SJCRH30 (cell line): ENCODE measurements at regions not wholly inside any gene's neighbourhood (a gene's known extent, or its start where the extent isn't known, plus 50 kb on each side); places are given as distances from the start of the nearest gene placed in this dataset.
A peak's percentile ranks its signal among the peaks of the same experiment; 100 is the strongest.
"Not testable (repeated sequence)": the region's sequence is repeated elsewhere in the genome, so short reads cannot be mapped to it uniquely, and the experiment has no call there.

Source experiments
- DNase-seq, 2 experiments: peaks; one replicate each; pipeline ENCODE4 v3.0.0-alpha.2; 2015 to 2020
- H3K27ac ChIP-seq: fragments of 250-450 bp; sonication (Bioruptor Pico); 2 replicates; pipeline ENCODE4 v1.5.1; 2020; ENCODE audit warnings: mild to moderate bottlenecking, moderate library complexity
- H3K27me3 ChIP-seq: fragments of 250-450 bp; sonication (Bioruptor Pico); 2 replicates; pipeline ENCODE4 v1.5.1; 2020; ENCODE audit warnings: mild to moderate bottlenecking, moderate library complexity
- H3K36me3 ChIP-seq: fragments of 250-450 bp; sonication (Bioruptor Pico); 2 replicates; pipeline ENCODE4 v1.5.1; 2020; ENCODE audit warnings: mild to moderate bottlenecking, moderate library complexity
- H3K4me1 ChIP-seq: fragments of 250-450 bp; sonication (Bioruptor Pico); 2 replicates; pipeline ENCODE4 v1.5.1; 2020; ENCODE audit warnings: mild to moderate bottlenecking, moderate library complexity
- H3K4me3 ChIP-seq: fragments of 250-450 bp; sonication (Bioruptor Pico); 2 replicates; pipeline ENCODE4 v1.5.1; 2020; ENCODE audit warnings: mild to moderate bottlenecking, moderate library complexity
- H3K9me3 ChIP-seq: fragments of 250-450 bp; sonication (Bioruptor Pico); replicated peaks from 2 replicates; pipeline ENCODE4 v1.5.1; 2020; ENCODE audit warnings: mild to moderate bottlenecking, moderate library complexity

DNA sequence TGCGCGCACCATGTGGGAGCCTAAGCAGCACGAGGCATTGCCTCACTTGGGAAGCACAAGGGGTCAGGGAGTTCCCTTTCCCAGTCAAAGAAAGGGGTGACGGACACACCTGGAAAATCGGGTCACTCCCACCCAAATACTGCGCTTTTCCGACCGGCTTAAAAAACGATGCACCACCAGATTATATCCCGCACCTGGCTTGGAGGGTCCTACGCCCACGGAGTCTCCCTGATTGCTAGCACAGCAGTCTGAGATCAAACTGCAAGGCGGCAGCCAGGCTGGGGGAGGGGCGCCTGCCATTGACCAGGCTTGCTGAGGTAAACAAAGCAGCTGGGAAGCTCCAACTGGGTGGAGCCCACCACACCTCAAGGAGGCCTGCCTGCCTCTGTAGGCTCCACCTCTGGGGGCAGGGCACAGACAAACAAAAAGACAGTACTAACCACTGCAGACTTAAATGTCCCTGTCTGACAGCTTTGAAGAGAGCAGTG is 627.7 kb upstream of the VRK2 start:
- not testable (repeated sequence) for DNase-seq

GRCh38 chr2:57429831-57430230 is 616.8 kb upstream of the VRK2 start:
- DNase-seq: no peak
- H3K27me3 ChIP-seq: 0 out of 2 replicates have a peak, but pooled peaks cover 4% of the 10 kb centered on the region

More for the DNA sequence above, 627.7 kb upstream of the VRK2 start:
- H3K4me3 ChIP-seq, H3K27me3 ChIP-seq, H3K4me1 ChIP-seq, H3K9me3 ChIP-seq, H3K27ac ChIP-seq, H3K36me3 ChIP-seq: not testable (repeated sequence)

DNA sequence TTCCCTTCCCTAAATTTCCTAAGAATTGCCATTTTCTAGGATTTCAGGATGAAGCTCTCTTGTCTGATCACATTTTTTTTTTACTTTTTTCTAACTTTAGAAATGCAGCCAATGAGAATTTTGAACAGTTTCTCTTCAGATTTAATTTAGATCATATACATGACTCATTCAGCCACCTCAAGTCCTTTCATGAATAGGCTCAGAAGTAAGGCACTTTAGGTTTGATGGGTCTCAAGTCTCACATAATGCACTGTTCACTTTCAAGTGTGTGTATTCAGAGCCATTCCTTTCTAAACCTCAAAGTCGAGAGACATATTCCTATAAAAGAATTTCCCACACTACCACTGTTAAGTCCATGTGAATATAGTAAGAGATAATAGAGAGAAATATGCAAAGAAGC is 614.1 kb upstream of the VRK2 start:
- no peak overlapping the region for H3K4me3 ChIP-seq
- no peaks in the 10 kb centered on the region for H3K36me3 ChIP-seq
- 0 out of 2 replicates have a peak, but pooled peaks cover 4% of the 10 kb centered on the region for H3K27me3 ChIP-seq
- no peak overlapping the region for H3K27ac ChIP-seq
- H3K4me1 ChIP-seq: no peaks in the 10 kb centered on the region
- DNase-seq: no peak
- H3K9me3 ChIP-seq: no peaks in the 10 kb centered on the region

More at GRCh38 chr2:57429831-57430230, 616.8 kb upstream of the VRK2 start:
- Histone ChIP-seq H3K9me3 (no peaks in the 10 kb centered on the region), H3K4me1 (no peaks in the 10 kb centered on the region), H3K27ac (no peak overlapping the region), H3K4me3 (no peak overlapping the region), H3K36me3 (no peaks in the 10 kb centered on the region)

GRCh38 chr2:57434441-57434840 is 612.2 kb upstream of the VRK2 start:
- Histone ChIP-seq H3K4me1 (no peaks in the 10 kb centered on the region), H3K4me3 (no peak overlapping the region), H3K36me3 (no peaks in the 10 kb centered on the region), H3K27ac (no peak overlapping the region), H3K9me3 (no peaks in the 10 kb centered on the region), H3K27me3 (0 out of 2 replicates have a peak, but pooled peaks cover 4% of the 10 kb centered on the region)
- no peak for DNase-seq

DNA sequence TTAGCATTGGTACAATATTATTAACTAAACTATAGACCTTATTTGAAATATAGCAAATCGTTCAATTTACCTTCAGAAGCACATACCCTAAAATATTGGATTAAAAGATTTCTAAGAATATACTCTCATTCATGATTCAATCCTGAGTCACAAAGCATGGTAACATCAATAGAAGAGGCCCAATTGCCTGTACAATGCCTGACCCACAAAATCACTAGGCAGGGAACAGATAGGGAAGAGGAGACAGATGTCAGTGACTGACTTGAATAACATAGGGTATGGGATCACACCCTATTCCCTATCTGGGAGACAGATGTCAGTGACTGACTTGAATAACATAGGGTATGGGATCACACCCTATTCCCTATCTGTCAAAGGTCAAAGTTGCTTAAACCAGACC is 611.6 kb upstream of the VRK2 start:
- Histone ChIP-seq H3K27me3 (0 out of 2 replicates have a peak, but pooled peaks cover 4% of the 10 kb centered on the region), H3K4me3 (no peak overlapping the region), H3K9me3 (no peaks in the 10 kb centered on the region), H3K4me1 (no peaks in the 10 kb centered on the region), H3K27ac (no peak overlapping the region), H3K36me3 (no peaks in the 10 kb centered on the region)
- DNase-seq: no peak

DNA sequence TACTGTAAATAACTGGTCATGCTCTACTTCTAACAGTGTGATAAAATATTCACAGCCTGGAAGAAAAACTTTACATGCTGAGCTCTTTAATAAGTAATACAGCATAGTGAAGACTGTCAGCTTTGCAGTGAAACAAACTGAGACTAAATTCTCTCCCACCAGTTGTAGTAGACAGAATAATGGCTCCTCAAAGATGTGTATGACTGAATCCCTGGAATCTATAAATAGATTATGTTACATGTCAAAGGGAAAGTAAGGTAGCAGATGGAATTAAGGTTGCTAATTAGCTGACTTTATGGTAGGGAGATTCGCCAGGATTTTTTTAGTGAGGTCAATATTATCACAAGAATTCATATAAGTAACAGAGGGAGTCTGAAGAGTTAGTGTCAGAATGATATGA is 609.5 kb upstream of the VRK2 start:
- Histone ChIP-seq H3K27me3 (0 out of 2 replicates have a peak, but pooled peaks cover 1% of the 10 kb centered on the region), H3K9me3 (no peaks in the 10 kb centered on the region), H3K36me3 (no peaks in the 10 kb centered on the region)

GRCh38 chr2:57440437-57440836 is 606.2 kb upstream of the VRK2 start:
- H3K4me1 ChIP-seq: no peaks in the 10 kb centered on the region
- H3K36me3 ChIP-seq: no peaks in the 10 kb centered on the region
- no peaks in the 10 kb centered on the region for H3K27me3 ChIP-seq
- H3K9me3 ChIP-seq: no peaks in the 10 kb centered on the region
- no peak for DNase-seq
- H3K4me3 ChIP-seq: no peak overlapping the region
- no peak overlapping the region for H3K27ac ChIP-seq

More for the DNA sequence above, 609.5 kb upstream of the VRK2 start:
- Histone ChIP-seq H3K4me1 (no peaks in the 10 kb centered on the region), H3K27ac (no peak overlapping the region), H3K4me3 (no peak overlapping the region)
- DNase-seq: no peak

DNA sequence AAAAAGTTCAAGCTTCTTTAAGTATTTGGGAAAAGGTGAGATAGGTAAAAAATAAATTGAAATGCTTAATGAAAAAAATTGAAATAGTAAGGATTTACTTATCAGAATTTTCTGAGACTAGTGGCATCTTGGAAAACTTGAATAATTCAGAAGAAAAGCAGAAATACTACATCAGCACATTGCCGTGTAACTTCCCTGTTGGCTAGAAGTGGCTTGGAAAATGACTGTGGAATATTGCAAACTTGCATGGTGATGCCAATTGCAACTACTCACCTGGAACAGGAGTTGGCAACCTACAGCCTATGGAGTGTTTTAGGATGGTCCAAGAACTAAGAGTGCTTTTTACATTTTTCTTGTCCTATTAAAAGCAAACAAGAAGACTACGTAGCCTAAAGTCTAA is 603.5 kb upstream of the VRK2 start:
- Histone ChIP-seq H3K27me3 (no peaks in the 10 kb centered on the region), H3K9me3 (no peaks in the 10 kb centered on the region), H3K4me3 (no peak overlapping the region), H3K27ac (no peak overlapping the region), H3K36me3 (no peaks in the 10 kb centered on the region), H3K4me1 (no peaks in the 10 kb centered on the region)
- no peak for DNase-seq

- Histone ChIP-seq H3K4me3 (no peak overlapping the region), H3K4me1 (no peaks in the 10 kb centered on the region), H3K36me3 (no peaks in the 10 kb centered on the region), H3K27ac (no peak overlapping the region), H3K27me3 (no peaks in the 10 kb centered on the region), H3K9me3 (no peaks in the 10 kb centered on the region)
- DNase-seq: no peak
Observed at GRCh38 chr2:57443973-57444521, 602.6 kb upstream of the VRK2 start.

DNA sequence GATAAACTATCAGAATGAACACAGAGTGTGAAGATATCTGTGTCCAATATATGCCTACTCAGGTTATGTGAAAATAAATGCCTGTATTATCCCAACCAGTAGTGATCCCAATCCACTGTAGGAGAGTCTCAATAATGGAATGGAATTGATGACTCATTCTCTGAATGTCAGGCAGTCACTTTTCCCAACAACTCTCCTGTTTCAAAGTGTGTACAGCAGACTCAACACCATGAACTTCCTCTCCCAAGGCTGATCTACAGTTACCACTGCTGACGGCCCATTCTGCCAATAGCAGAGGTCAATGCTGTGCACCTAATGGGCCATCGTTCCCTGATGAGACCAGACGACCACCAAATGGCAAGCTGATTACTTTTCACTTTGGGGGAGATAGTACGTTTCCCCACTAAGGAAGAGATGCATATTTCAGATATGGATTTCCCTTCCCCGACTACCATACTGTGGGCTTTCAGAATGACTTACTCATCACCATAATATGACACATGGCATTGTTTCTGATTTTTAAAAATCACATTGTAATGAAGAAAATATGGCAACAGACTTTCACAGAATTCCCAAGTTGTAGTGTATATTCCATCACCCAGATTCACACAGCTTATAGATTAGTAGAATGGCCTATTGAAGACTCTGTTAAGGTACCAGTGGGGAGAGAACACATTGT is 601.7 kb upstream of the VRK2 start:
- DNase-seq: no peak
- Histone ChIP-seq H3K27ac (no peak overlapping the region), H3K36me3 (no peaks in the 10 kb centered on the region), H3K27me3 (no peaks in the 10 kb centered on the region), H3K4me3 (no peak overlapping the region), H3K4me1 (no peaks in the 10 kb centered on the region), H3K9me3 (no peaks in the 10 kb centered on the region)

DNA sequence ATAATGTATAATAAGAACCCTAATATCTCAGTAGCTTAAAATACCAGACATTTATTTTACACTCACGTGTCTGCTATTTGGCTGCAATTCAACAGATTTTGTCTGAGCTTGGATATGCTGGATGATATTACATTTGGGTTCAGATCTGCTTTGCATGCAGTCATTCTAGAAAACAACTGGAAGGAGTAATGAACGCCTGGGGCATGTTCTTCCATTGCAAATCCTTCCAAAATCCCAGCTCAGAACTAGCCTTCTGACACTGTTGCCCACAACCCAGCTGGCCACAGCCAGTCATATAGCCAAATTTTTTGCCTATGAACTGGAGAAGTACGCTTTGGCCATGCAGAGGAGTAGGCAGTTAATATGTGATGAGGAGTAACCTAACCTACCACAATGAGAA is 597.8 kb upstream of the VRK2 start:
- no peaks in the 10 kb centered on the region for H3K36me3 ChIP-seq
- H3K27ac ChIP-seq: no peak overlapping the region
- H3K9me3 ChIP-seq: no peaks in the 10 kb centered on the region
- H3K27me3 ChIP-seq: no peaks in the 10 kb centered on the region
- peak; percentile 37 to 67 for DNase-seq
- no peak overlapping the region for H3K4me3 ChIP-seq
- no peaks in the 10 kb centered on the region for H3K4me1 ChIP-seq

DNA sequence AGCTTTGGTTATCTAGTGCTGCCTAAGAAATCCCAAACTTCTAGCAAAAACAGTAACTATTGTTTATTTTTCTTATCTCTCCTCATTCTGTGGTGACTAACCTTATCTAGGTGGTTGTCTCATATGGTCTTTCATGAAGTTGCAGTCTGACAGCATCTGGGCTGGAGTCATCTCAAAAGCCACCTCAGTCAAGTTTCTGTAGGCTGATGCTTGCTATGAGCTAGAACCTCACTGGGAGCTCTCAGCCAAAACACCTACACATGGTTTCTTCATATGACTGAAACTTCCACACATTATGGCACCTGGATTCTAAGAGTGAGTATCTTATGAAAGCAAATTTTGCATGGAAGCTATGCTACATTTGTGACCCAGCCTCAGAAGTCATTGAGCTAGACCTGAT is 596.4 kb upstream of the VRK2 start:
- no peaks in the 10 kb centered on the region for H3K9me3 ChIP-seq
- no peak overlapping the region for H3K4me3 ChIP-seq
- no peaks in the 10 kb centered on the region for H3K27me3 ChIP-seq
- H3K4me1 ChIP-seq: no peaks in the 10 kb centered on the region
- no peak overlapping the region for H3K27ac ChIP-seq
- no peaks in the 10 kb centered on the region for H3K36me3 ChIP-seq
- no peak for DNase-seq

- Histone ChIP-seq H3K9me3 (no peaks in the 10 kb centered on the region), H3K4me1 (no peaks in the 10 kb centered on the region), H3K36me3 (no peaks in the 10 kb centered on the region), H3K27ac (no peak overlapping the region), H3K27me3 (no peaks in the 10 kb centered on the region), H3K4me3 (no peak overlapping the region)
- no peak for DNase-seq
Observed at GRCh38 chr2:57452634-57453033, 594.0 kb upstream of the VRK2 start.

DNA sequence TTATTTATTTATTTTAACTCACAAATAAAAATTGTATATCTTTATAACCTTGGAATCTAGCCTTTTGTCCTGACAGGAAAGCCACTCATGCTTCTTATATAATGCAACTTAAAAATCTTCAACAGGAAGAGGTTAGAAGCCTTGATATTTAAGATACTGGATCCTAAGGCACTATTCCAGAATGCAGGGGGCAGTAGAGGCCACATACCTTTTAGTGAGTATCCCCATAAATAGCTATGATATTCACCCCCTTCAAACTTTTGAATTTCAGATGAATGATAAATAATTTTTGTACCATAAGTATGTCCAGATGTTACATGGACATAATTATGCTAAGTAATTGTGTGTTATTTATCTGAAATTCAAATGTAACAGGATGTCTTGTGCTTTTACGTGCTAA is 592.7 kb upstream of the VRK2 start:
- Histone ChIP-seq H3K4me1 (no peaks in the 10 kb centered on the region), H3K27me3 (no peaks in the 10 kb centered on the region), H3K9me3 (no peaks in the 10 kb centered on the region), H3K27ac (no peak overlapping the region), H3K36me3 (no peaks in the 10 kb centered on the region), H3K4me3 (no peak overlapping the region)
- DNase-seq: no peak

DNA sequence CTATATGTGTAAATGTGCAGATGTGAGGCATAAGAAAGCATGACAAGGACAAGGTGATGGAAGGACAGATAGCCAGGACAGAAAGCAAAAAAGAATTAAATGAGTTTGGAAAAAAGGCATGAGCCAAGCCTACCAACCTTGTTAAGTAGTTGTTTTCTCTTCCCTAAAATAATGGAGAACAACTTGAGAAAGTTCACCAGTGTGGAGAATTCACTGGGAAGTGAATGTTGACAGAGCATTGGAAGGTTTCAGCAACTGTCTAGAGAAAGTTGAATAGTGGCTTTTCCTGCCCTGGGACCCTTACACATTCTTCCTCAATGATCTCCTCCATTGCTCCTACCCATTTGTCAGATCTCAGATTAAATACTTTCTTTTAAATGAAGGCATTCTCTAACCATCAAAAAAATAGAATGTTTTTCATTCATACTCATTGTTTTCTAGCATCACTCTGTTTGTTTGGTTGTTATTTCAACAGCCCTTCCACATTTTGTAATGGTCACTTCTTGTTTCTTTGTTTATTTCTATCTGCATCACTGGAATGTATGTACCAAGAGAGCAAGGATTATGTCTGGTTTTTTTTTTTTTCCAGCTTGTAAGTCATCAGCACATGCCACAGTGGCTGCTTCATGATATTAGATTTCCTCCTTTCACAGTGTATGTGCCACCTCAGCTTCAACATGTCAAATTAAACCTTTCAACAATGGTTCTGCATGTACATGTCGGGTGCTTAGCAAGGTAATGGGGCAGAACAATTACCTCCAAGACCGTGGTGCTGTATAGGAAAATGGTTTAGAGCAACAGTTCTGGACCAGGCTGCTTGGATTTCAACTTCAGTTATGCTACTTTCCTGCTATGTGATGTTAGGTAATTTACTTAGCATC is 586.0 kb upstream of the VRK2 start:
- H3K27ac ChIP-seq: no peak overlapping the region
- no peak for DNase-seq
- H3K4me3 ChIP-seq: no peak overlapping the region
- no peaks in the 10 kb centered on the region for H3K36me3 ChIP-seq
- 0 out of 2 replicates have a peak, but pooled peaks cover 5% of the 10 kb centered on the region for H3K27me3 ChIP-seq
- no peaks in the 10 kb centered on the region for H3K4me1 ChIP-seq
- no peaks in the 10 kb centered on the region for H3K9me3 ChIP-seq
